Neuronal stem cell (in vitro differentiated cells): ENCODE measurements at regions not wholly inside any gene's neighbourhood (a gene's known extent, or its start where the extent isn't known, plus 50 kb on each side); places are given as distances from the start of the nearest gene placed in this dataset.

Experiments used
- DNase-seq: peaks from one replicate; pipeline ENCODE4 v3.0.0-alpha.2; 2013; ENCODE audit warnings: low spot score
- H2AFZ ChIP-seq: one replicate; pipeline ENCODE4 v1.6.1; 2013; ENCODE audit warnings: mild to moderate bottlenecking, low read length, inconsistent platforms
- H2AK5ac ChIP-seq: 2 replicates; pipeline ENCODE4 v1.6.1; 2013; ENCODE audit warnings: low read depth, mild to moderate bottlenecking, inconsistent platforms, low read length, moderate library complexity, mixed read lengths
- H2BK120ac ChIP-seq: 2 replicates; pipeline ENCODE4 v1.6.1; 2013; ENCODE audit warnings: low read depth, mild to moderate bottlenecking, inconsistent platforms, low read length, moderate library complexity, mixed read lengths
- H2BK12ac ChIP-seq: one replicate; pipeline ENCODE4 v1.6.1; 2013; ENCODE audit warnings: low read length, inconsistent platforms
- H2BK15ac ChIP-seq: 2 replicates; pipeline ENCODE4 v1.6.1; 2013; ENCODE audit warnings: mild to moderate bottlenecking, low read length, inconsistent platforms, mixed read lengths
- H2BK5ac ChIP-seq: one replicate; pipeline ENCODE4 v1.6.1; 2013; ENCODE audit warnings: inconsistent platforms, mild to moderate bottlenecking, low read length, moderate library complexity
- H3K14ac ChIP-seq: one replicate; pipeline ENCODE4 v1.6.1; 2013; ENCODE audit warnings: low read length, inconsistent platforms
- H3K18ac ChIP-seq: 2 replicates; pipeline ENCODE4 v1.6.1; 2013; ENCODE audit warnings: low read length, inconsistent platforms
- H3K23ac ChIP-seq: 2 replicates; pipeline ENCODE4 v1.6.1; 2013; ENCODE audit warnings: low read depth, mild to moderate bottlenecking, mixed read lengths, low read length, inconsistent platforms; ENCODE audit not compliant: poor library complexity
- H3K27ac ChIP-seq: replicated peaks from 3 replicates; pipeline ENCODE4 v1.5.1; 2013; ENCODE audit warnings: low read length, inconsistent platforms
- H3K27me3 ChIP-seq, 3 experiments: 2 replicates each; pipeline ENCODE4 v1.6.1; 2013; ENCODE audit warnings: low read length in 3 of 3, mild to moderate bottlenecking in 2 of 3, inconsistent platforms in 1 of 3, low read depth in 1 of 3, mixed read lengths in 1 of 3, moderate library complexity in 1 of 3; ENCODE audit not compliant: control insufficient read depth in 3 of 3, insufficient read depth in 3 of 3
- H3K36me3 ChIP-seq, 2 donors: replicated peaks in 1 of 2; 2 replicates each; pipeline ENCODE4 v1.6.1; 2013; ENCODE audit warnings: low read length in 2 of 2; ENCODE audit not compliant: control insufficient read depth in 2 of 2, insufficient read depth in 2 of 2
- H3K4ac ChIP-seq: 2 replicates; pipeline ENCODE4 v1.6.1; 2013; ENCODE audit warnings: inconsistent platforms, mild to moderate bottlenecking, low read length, moderate library complexity
- H3K4me1 ChIP-seq, 2 donors: 1 replicate in 1 of 2; 2 replicates in 1 of 2; pipeline ENCODE4 v1.6.1; 2013; ENCODE audit warnings: low read length in 2 of 2, low read depth in 1 of 2; ENCODE audit not compliant: control insufficient read depth in 2 of 2, insufficient read depth in 1 of 2
- H3K4me2 ChIP-seq: one replicate; pipeline ENCODE4 v1.6.1; 2013; ENCODE audit warnings: mild to moderate bottlenecking, low read length, inconsistent platforms; ENCODE audit not compliant: insufficient read depth, poor library complexity, severe bottlenecking
- H3K4me3 ChIP-seq, 2 donors: 2 replicates each; pipeline ENCODE4 v1.5.1; 2013; ENCODE audit warnings: low read length in 2 of 2, mild to moderate bottlenecking in 2 of 2, inconsistent platforms in 1 of 2, moderate library complexity in 1 of 2
- H3K79me1 ChIP-seq: one replicate; pipeline ENCODE4 v1.6.1; 2013; ENCODE audit warnings: low read depth, mild to moderate bottlenecking, inconsistent platforms, low read length, moderate library complexity
- H3K9ac ChIP-seq: one replicate; pipeline ENCODE4 v1.6.1; 2013; ENCODE audit warnings: mild to moderate bottlenecking, low read depth, low read length, inconsistent platforms; ENCODE audit not compliant: poor library complexity
- H3K9me3 ChIP-seq, 2 donors: replicated peaks in 1 of 2; 2 replicates each; pipeline versions ENCODE3 to v1.6.1; 2013; ENCODE audit warnings: low read length in 2 of 2, mild to moderate bottlenecking in 2 of 2, inconsistent platforms in 1 of 2, low read depth in 1 of 2, mixed read lengths in 1 of 2, moderate library complexity in 1 of 2; ENCODE audit not compliant: control insufficient read depth in 2 of 2, insufficient read depth in 1 of 2
- H4K8ac ChIP-seq: one replicate; pipeline ENCODE4 v1.6.1; 2013; ENCODE audit warnings: low read depth, mild to moderate bottlenecking, inconsistent platforms, low read length, moderate library complexity
- H4K91ac ChIP-seq: one replicate; pipeline ENCODE4 v1.6.1; 2013; ENCODE audit warnings: low read length, low read depth, mild to moderate bottlenecking, inconsistent platforms; ENCODE audit not compliant: poor library complexity
- WGBS, 2 donors: extraction: QIAGEN DNeasy Blood & Tissue Kit; methylation state at CpG; one replicate each; pipeline ENCODE4 v1.1.7; 2013; ENCODE audit warnings: missing lambda C conversion rate in 2 of 2, mixed read lengths in 1 of 2; ENCODE audit not compliant: insufficient read length in 2 of 2, insufficient replicate concordance in 1 of 2; ENCODE audit errors: extremely low coverage in 2 of 2; 5-methylcytosine and 5-hydroxymethylcytosine counted together

GRCh38 chr13:31878495-31878894 is 139.2 kb downstream of the RXFP2 start:
- no peak overlapping the region for H3K23ac ChIP-seq
- H3K4ac ChIP-seq: no peak overlapping the region
- H3K9ac ChIP-seq: no peak overlapping the region
- H2BK12ac ChIP-seq: no peak overlapping the region
- no peaks in the 10 kb centered on the region for H3K9me3 ChIP-seq
- H3K14ac ChIP-seq: no peak overlapping the region
- H4K91ac ChIP-seq: no peak overlapping the region
- H2BK5ac ChIP-seq: no peak overlapping the region
- H3K79me1 ChIP-seq: no peaks in the 10 kb centered on the region
- H3K27ac ChIP-seq: no peak overlapping the region
- H3K18ac ChIP-seq: no peak overlapping the region
- H3K4me2 ChIP-seq: no peak overlapping the region
- no peak overlapping the region for H2AFZ ChIP-seq
- H2AK5ac ChIP-seq: no peak overlapping the region
- H3K4me3 ChIP-seq: no peak overlapping the region
- no peak overlapping the region for H2BK120ac ChIP-seq
- H2BK15ac ChIP-seq: no peak overlapping the region
- DNase-seq: no peak
- WGBS, 2 donors: no CpG with 5 or more reads among the region's 1 CpG
- peaks cover 0 to 2% of the 10 kb centered on the region in 2 donors for H3K4me1 ChIP-seq
- no peaks in the 10 kb centered on the region for H3K27me3 ChIP-seq
- H3K36me3 ChIP-seq: no peaks in the 10 kb centered on the region
- no peak overlapping the region for H4K8ac ChIP-seq

GRCh38 chr13:31878955-31879354 is 139.6 kb downstream of the RXFP2 start:
- no peak for DNase-seq
- Histone ChIP-seq H3K27ac (no peak overlapping the region), H4K91ac (no peak overlapping the region), H2BK15ac (no peak overlapping the region), H2BK120ac (no peak overlapping the region), H3K9ac (no peak overlapping the region), H4K8ac (no peak overlapping the region), H3K27me3 (no peaks in the 10 kb centered on the region), H3K4me2 (no peak overlapping the region), H3K4me1 (peaks cover 0 to 2% of the 10 kb centered on the region in 2 donors), H3K4me3 (no peak overlapping the region), H3K4ac (no peak overlapping the region), H2BK12ac (no peak overlapping the region), H3K36me3 (no peaks in the 10 kb centered on the region), H3K9me3 (no peaks in the 10 kb centered on the region), H2AK5ac (no peak overlapping the region), H3K23ac (no peak overlapping the region), H2BK5ac (no peak overlapping the region), H3K18ac (no peak overlapping the region), H2AFZ (no peak overlapping the region), H3K14ac (no peak overlapping the region), H3K79me1 (no peaks in the 10 kb centered on the region)
- no CpG with 5 or more reads among the region's 2 CpGs for WGBS, 2 donors

GRCh38 chr13:31880851-31881494 is 141.6 kb downstream of the RXFP2 start:
- H3K9ac ChIP-seq: no peak overlapping the region
- no peak overlapping the region for H2AK5ac ChIP-seq
- H3K27ac ChIP-seq: no peak overlapping the region
- no peak overlapping the region for H4K8ac ChIP-seq
- H2BK12ac ChIP-seq: no peak overlapping the region
- no peak overlapping the region for H3K4me2 ChIP-seq
- H3K18ac ChIP-seq: no peak overlapping the region
- no peak overlapping the region for H2BK5ac ChIP-seq
- H3K4ac ChIP-seq: no peak overlapping the region
- no peak overlapping the region for H3K14ac ChIP-seq
- H4K91ac ChIP-seq: no peak overlapping the region
- H3K4me3 ChIP-seq: no peak overlapping the region
- no peaks in the 10 kb centered on the region for H3K9me3 ChIP-seq
- H3K27me3 ChIP-seq: no peaks in the 10 kb centered on the region
- no CpG with 5 or more reads among the region's 3 CpGs for WGBS, 2 donors
- H2BK120ac ChIP-seq: no peak overlapping the region
- H3K36me3 ChIP-seq: no peaks in the 10 kb centered on the region
- no peaks in the 10 kb centered on the region for H3K79me1 ChIP-seq
- no peak overlapping the region for H2BK15ac ChIP-seq
- DNase-seq: no peak
- H3K23ac ChIP-seq: no peak overlapping the region
- H3K4me1 ChIP-seq: peaks cover 0 to 4% of the 10 kb centered on the region in 2 donors
- no peak overlapping the region for H2AFZ ChIP-seq

GRCh38 chr13:31881495-31881882 is 142.2 kb downstream of the RXFP2 start:
- Histone ChIP-seq H3K27me3 (no peaks in the 10 kb centered on the region), H3K14ac (no peak overlapping the region), H3K79me1 (no peaks in the 10 kb centered on the region), H2AFZ (no peak overlapping the region), H2AK5ac (no peak overlapping the region), H3K4me1 (peaks cover 3 to 4% of the 10 kb centered on the region in 2 donors), H4K8ac (no peak overlapping the region), H3K4ac (no peak overlapping the region), H3K9ac (no peak overlapping the region), H3K18ac (no peak overlapping the region), H3K27ac (no peak overlapping the region), H2BK120ac (no peak overlapping the region), H2BK5ac (no peak overlapping the region), H3K9me3 (no peaks in the 10 kb centered on the region), H2BK12ac (no peak overlapping the region), H3K4me2 (no peak overlapping the region), H4K91ac (no peak overlapping the region), H3K4me3 (no peak overlapping the region), H3K23ac (no peak overlapping the region), H2BK15ac (no peak overlapping the region), H3K36me3 (no peaks in the 10 kb centered on the region)
- no CpG with 5 or more reads among the region's 3 CpGs for WGBS, 2 donors
- no peak for DNase-seq
